ENCODE measurements at regions not wholly inside any gene's neighbourhood (a gene's known extent, or its start where the extent isn't known, plus 50 kb on each side); places are given as distances from the start of the nearest gene placed in this dataset.
"Not testable (repeated sequence)": the region's sequence is repeated elsewhere in the genome, so short reads cannot be mapped to it uniquely, and the experiment has no call there.

- Histone ChIP-seq H3K27ac (ENCODE audit: low read length) (no peak overlapping the region), H3K4me1 (ENCODE audit: control insufficient read depth, insufficient read depth, low read length) (peaks cover 24% of the 10 kb centered on the region), H3K9me3 (ENCODE audit: control insufficient read depth, insufficient read depth, low read length) (no peaks in the 10 kb centered on the region), H3K27me3 (ENCODE audit: control insufficient read depth, insufficient read depth, low read length) (no peaks in the 10 kb centered on the region), H3K36me3 (ENCODE audit: control insufficient read depth, insufficient read depth, low read length) (no peaks in the 10 kb centered on the region), H3K4me3 (ENCODE audit: low read length) (no peak overlapping the region)
- Mint-ChIP-seq H3K27me3 (ENCODE audit: low read depth in 2 of 2) (no peaks in the 10 kb centered on the region), H3K27ac (no peak overlapping the region), H3K4me3 (no peak overlapping the region), H3K36me3 (no peaks in the 10 kb centered on the region), H3K4me1 (peaks cover 10 to 11% of the 10 kb centered on the region in 2 donors), H3K9me3 (no peaks in the 10 kb centered on the region)
- ATAC-seq = no peak
- no peak for TF ChIP-seq CTCF (IDR thresholded peaks at IDR 0.05)
- WGBS (ENCODE audit: insufficient coverage) = 85% methylated on average over 6 of the region's 6 CpGs
- no peak for DNase-seq
- intact Hi-C loops (cut with micrococcal nuclease) = no loop called here
Observed at GRCh38 chr9:110130791-110131416, 77.1 kb downstream of the C9orf152 start.

GRCh38 chr9:110131499-110131898, 76.5 kb downstream of the C9orf152 start:
- TF ChIP-seq CTCF (IDR thresholded peaks at IDR 0.05) = no peak
- intact Hi-C loops (cut with micrococcal nuclease) = no loop called here
- H3K36me3 Mint-ChIP-seq = no peaks in the 10 kb centered on the region
- no peaks in the 10 kb centered on the region for H3K9me3 Mint-ChIP-seq
- no peak for DNase-seq
- Histone ChIP-seq H3K27ac (ENCODE audit: low read length) (no peak overlapping the region), H3K4me3 (ENCODE audit: low read length) (no peak overlapping the region), H3K27me3 (ENCODE audit: control insufficient read depth, insufficient read depth, low read length) (no peaks in the 10 kb centered on the region), H3K4me1 (ENCODE audit: control insufficient read depth, insufficient read depth, low read length) (peaks cover 18% of the 10 kb centered on the region), H3K9me3 (ENCODE audit: control insufficient read depth, insufficient read depth, low read length) (no peaks in the 10 kb centered on the region), H3K36me3 (ENCODE audit: control insufficient read depth, insufficient read depth, low read length) (no peaks in the 10 kb centered on the region)
- H3K27ac Mint-ChIP-seq = no peak overlapping the region
- no peak overlapping the region for H3K4me3 Mint-ChIP-seq
- 98% methylated on average over 2 of the region's 2 CpGs for WGBS (ENCODE audit: insufficient coverage)
- H3K4me1 Mint-ChIP-seq = peaks cover 4 to 5% of the 10 kb centered on the region in 2 donors
- no peaks in the 10 kb centered on the region for H3K27me3 Mint-ChIP-seq (ENCODE audit: low read depth in 2 of 2)
- no peak for ATAC-seq

GRCh38 chr9:110132531-110132930, 75.4 kb downstream of the C9orf152 start:
- H3K27me3 ChIP-seq (ENCODE audit: control insufficient read depth, insufficient read depth, low read length); H3K4me1 Mint-ChIP-seq; H3K4me3 Mint-ChIP-seq; H3K27me3 Mint-ChIP-seq (ENCODE audit: low read depth in 2 of 2); intact Hi-C loops (cut with micrococcal nuclease); H3K36me3 Mint-ChIP-seq; H3K36me3 ChIP-seq (ENCODE audit: control insufficient read depth, insufficient read depth, low read length); DNase-seq; H3K27ac Mint-ChIP-seq; ATAC-seq; H3K4me3 ChIP-seq (ENCODE audit: low read length); H3K4me1 ChIP-seq (ENCODE audit: control insufficient read depth, insufficient read depth, low read length); H3K27ac ChIP-seq (ENCODE audit: low read length); H3K9me3 Mint-ChIP-seq; H3K9me3 ChIP-seq (ENCODE audit: control insufficient read depth, insufficient read depth, low read length): not testable (repeated sequence)
- 89% methylated on average over 3 of the region's 3 CpGs for WGBS (ENCODE audit: insufficient coverage)

- Mint-ChIP-seq H3K36me3 (no peaks in the 10 kb centered on the region), H3K27me3 (ENCODE audit: low read depth in 2 of 2) (no peaks in the 10 kb centered on the region), H3K27ac (no peak overlapping the region), H3K4me3 (no peak overlapping the region), H3K4me1 (no peaks in the 10 kb centered on the region), H3K9me3 (no peaks in the 10 kb centered on the region)
- Histone ChIP-seq H3K4me1 (ENCODE audit: control insufficient read depth, insufficient read depth, low read length) (peaks cover 4% of the 10 kb centered on the region), H3K9me3 (ENCODE audit: control insufficient read depth, insufficient read depth, low read length) (no peaks in the 10 kb centered on the region), H3K4me3 (ENCODE audit: low read length) (no peak overlapping the region), H3K36me3 (ENCODE audit: control insufficient read depth, insufficient read depth, low read length) (no peaks in the 10 kb centered on the region), H3K27me3 (ENCODE audit: control insufficient read depth, insufficient read depth, low read length) (no peaks in the 10 kb centered on the region), H3K27ac (ENCODE audit: low read length) (no peak overlapping the region)
- TF ChIP-seq CTCF (IDR thresholded peaks at IDR 0.05) = no peak
- DNase-seq (no peak), ATAC-seq (no peak)
- WGBS (ENCODE audit: insufficient coverage) = 94% methylated on average over 3 of the region's 3 CpGs
- intact Hi-C loops (cut with micrococcal nuclease) = no loop called here
Observed at GRCh38 chr9:110133059-110133458, 74.9 kb downstream of the C9orf152 start.
